Erythroblast (primary cell): ENCODE measurements at regions not wholly inside any gene's neighbourhood (a gene's known extent, or its start where the extent isn't known, plus 50 kb on each side); places are given as distances from the start of the nearest gene placed in this dataset.

Experiments used
- GATA1 ChIP-seq: IDR thresholded peaks from 2 replicates; pipeline ENCODE4 v1.6.1; 2011; ENCODE audit warnings: low read depth, mild to moderate bottlenecking, control low read depth, low read length, moderate library complexity
- POLR2A ChIP-seq: IDR thresholded peaks from 2 replicates; pipeline ENCODE4 v1.6.1; 2011; ENCODE audit warnings: mild to moderate bottlenecking, low read length

DNA sequence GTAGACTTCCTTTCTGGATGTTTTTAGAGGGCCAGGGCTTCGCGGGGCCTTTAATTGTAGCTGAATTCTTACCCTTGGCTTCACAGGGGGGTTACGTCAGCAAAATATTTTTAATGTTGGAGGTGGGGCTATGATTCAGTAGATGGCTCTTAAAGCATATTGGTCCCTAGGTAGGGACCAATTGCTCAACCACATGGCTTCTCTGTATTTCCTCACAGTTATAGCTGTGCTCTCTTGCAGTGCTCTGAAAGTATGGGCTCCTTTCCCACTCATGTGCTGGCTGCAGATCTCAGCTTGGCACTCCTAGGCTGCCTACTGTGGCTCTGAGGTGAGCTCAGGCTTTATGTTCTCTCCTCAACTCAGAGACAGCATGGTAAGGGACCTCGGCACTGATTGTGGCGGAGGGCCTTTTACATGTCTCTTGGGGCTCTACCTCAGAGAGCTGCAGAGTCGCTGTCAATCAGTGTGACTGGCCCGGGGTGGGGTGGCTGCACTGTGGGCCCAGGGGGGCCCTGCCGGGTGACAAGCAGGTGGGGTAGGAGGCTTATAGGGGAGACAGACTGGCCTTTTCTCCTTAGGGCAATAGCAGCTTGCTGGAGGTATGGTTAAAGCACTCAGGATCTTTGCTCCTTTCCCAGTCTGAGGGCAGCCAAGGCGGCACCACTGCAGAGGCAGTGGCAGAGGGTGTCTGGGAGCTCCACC is 318.0 kb downstream of the DOK5 start:
- TF ChIP-seq POLR2A (no peak), GATA1 (no peak)
